ENCODE measurements at regions not wholly inside any gene's neighbourhood (a gene's known extent, or its start where the extent isn't known, plus 50 kb on each side); places are given as distances from the start of the nearest gene placed in this dataset.
"Not testable (repeated sequence)": the region's sequence is repeated elsewhere in the genome, so short reads cannot be mapped to it uniquely, and the experiment has no call there.

GRCh38 chr18:76720683-76721082 is 101.7 kb upstream of the ZNF236 start:
- no peak for DNase-seq (ENCODE audit: low read depth)

- DNase-seq (ENCODE audit: low read depth) = no peak
Measured at GRCh38 chr18:76715012-76715610, 107.2 kb upstream of the ZNF236 start.

- no peak for DNase-seq (ENCODE audit: low read depth)
Measured at GRCh38 chr18:76713432-76713831, 108.9 kb upstream of the ZNF236 start.

- no peak for DNase-seq (ENCODE audit: low read depth)
Measured at GRCh38 chr18:76712511-76713140, 109.7 kb upstream of the ZNF236 start.

GRCh38 chr18:76710646-76711520 is 111.5 kb upstream of the ZNF236 start:
- no peak for DNase-seq (ENCODE audit: low read depth)

GRCh38 chr18:76709659-76710645 is 112.4 kb upstream of the ZNF236 start:
- DNase-seq (ENCODE audit: low read depth) = peak; percentile 44

GRCh38 chr18:76708722-76709353 is 113.5 kb upstream of the ZNF236 start:
- no peak for DNase-seq (ENCODE audit: low read depth)

GRCh38 chr18:76708071-76708721 is 114.2 kb upstream of the ZNF236 start:
- no peak for DNase-seq (ENCODE audit: low read depth)

- DNase-seq (ENCODE audit: low read depth) = no peak
Measured at GRCh38 chr18:76707534-76707933, 114.8 kb upstream of the ZNF236 start.

GRCh38 chr18:76704589-76704988 is 117.8 kb upstream of the ZNF236 start:
- DNase-seq (ENCODE audit: low read depth) = not testable (repeated sequence)

GRCh38 chr18:76699923-76700322 is 122.4 kb upstream of the ZNF236 start:
- DNase-seq (ENCODE audit: low read depth) = peak; percentile 48

GRCh38 chr18:76697441-76697901 is 124.9 kb upstream of the ZNF236 start:
- DNase-seq (ENCODE audit: low read depth) = peak; percentile 13

GRCh38 chr18:76691800-76692199 is 130.6 kb upstream of the ZNF236 start:
- no peak for DNase-seq (ENCODE audit: low read depth)

- no peak for DNase-seq (ENCODE audit: low read depth)
Measured at GRCh38 chr18:76689646-76690264, 132.6 kb upstream of the ZNF236 start.

GRCh38 chr18:76688724-76689472 is 133.5 kb upstream of the ZNF236 start:
- DNase-seq (ENCODE audit: low read depth) = no peak

GRCh38 chr18:76687304-76687962 is 134.9 kb upstream of the ZNF236 start:
- DNase-seq (ENCODE audit: low read depth) = peak; percentile 96

GRCh38 chr18:76686737-76687231 is 135.6 kb upstream of the ZNF236 start:
- DNase-seq (ENCODE audit: low read depth) = no peak

GRCh38 chr18:76685860-76686259 is 136.5 kb upstream of the ZNF236 start:
- DNase-seq (ENCODE audit: low read depth) = no peak

- no peak for DNase-seq (ENCODE audit: low read depth)
Measured at GRCh38 chr18:76685402-76685801, 137.0 kb upstream of the ZNF236 start.
